ENCODE measurements at regions not wholly inside any gene's neighbourhood (a gene's known extent, or its start where the extent isn't known, plus 50 kb on each side); places are given as distances from the start of the nearest gene placed in this dataset.

GRCh38 chr3:159773706-159774105, 214.9 kb upstream of the IL12A start:
- no peak for DNase-seq
- H3K4me1 ChIP-seq = peaks cover 9% of the 10 kb centered on the region
- intact Hi-C loops (cut with DNase I) = no loop called here
- no peak overlapping the region for H3K27ac ChIP-seq
- TF ChIP-seq CTCF (IDR thresholded peaks at IDR 0.05) = no peak
- no peaks in the 10 kb centered on the region for H3K27me3 ChIP-seq (ENCODE audit: low read depth)
- no peak for ATAC-seq
- H3K36me3 ChIP-seq = no peaks in the 10 kb centered on the region
- no peak overlapping the region for H3K4me3 ChIP-seq
- H3K9me3 ChIP-seq = no peaks in the 10 kb centered on the region

- no peak overlapping the region for H3K27ac ChIP-seq
Observed at GRCh38 chr3:159775372-159775961, 213.2 kb upstream of the IL12A start.

GRCh38 chr3:159776779-159777178, 211.9 kb upstream of the IL12A start:
- ATAC-seq (no peak), DNase-seq (no peak)
- no peaks in the 10 kb centered on the region for H3K9me3 ChIP-seq
- H3K27ac ChIP-seq = no peak overlapping the region
- no peak overlapping the region for H3K4me3 ChIP-seq
- intact Hi-C loops (cut with DNase I) = no loop called here
- H3K36me3 ChIP-seq = no peaks in the 10 kb centered on the region
- no peak for TF ChIP-seq CTCF (IDR thresholded peaks at IDR 0.05)
- H3K27me3 ChIP-seq (ENCODE audit: low read depth) = no peaks in the 10 kb centered on the region
- H3K4me1 ChIP-seq = peaks cover 9% of the 10 kb centered on the region

More at GRCh38 chr3:159775372-159775961, 213.2 kb upstream of the IL12A start:
- intact Hi-C loops (cut with DNase I) = no loop called here
- ATAC-seq (peak; percentile 70 to 72), DNase-seq (no peak)
- Histone ChIP-seq H3K9me3 (no peaks in the 10 kb centered on the region), H3K4me3 (no peak overlapping the region), H3K4me1 (peaks cover 9% of the 10 kb centered on the region), H3K27me3 (ENCODE audit: low read depth) (no peaks in the 10 kb centered on the region), H3K36me3 (no peaks in the 10 kb centered on the region)
- no peak for TF ChIP-seq CTCF (IDR thresholded peaks at IDR 0.05)

- no peaks in the 10 kb centered on the region for H3K27me3 ChIP-seq (ENCODE audit: low read depth)
- intact Hi-C loops (cut with DNase I) = no loop called here
- no peaks in the 10 kb centered on the region for H3K36me3 ChIP-seq
- ATAC-seq (no peak), DNase-seq (no peak)
- H3K4me3 ChIP-seq = no peak overlapping the region
- peaks cover 9% of the 10 kb centered on the region for H3K4me1 ChIP-seq
- TF ChIP-seq CTCF (IDR thresholded peaks at IDR 0.05) = no peak
- H3K9me3 ChIP-seq = no peaks in the 10 kb centered on the region
- no peak overlapping the region for H3K27ac ChIP-seq
Observed at GRCh38 chr3:159779883-159780282, 208.8 kb upstream of the IL12A start.

- ATAC-seq (no peak), DNase-seq (no peak)
- Histone ChIP-seq H3K27ac (no peak overlapping the region), H3K4me3 (no peak overlapping the region), H3K9me3 (no peaks in the 10 kb centered on the region), H3K36me3 (no peaks in the 10 kb centered on the region), H3K4me1 (no peaks in the 10 kb centered on the region), H3K27me3 (ENCODE audit: low read depth) (no peaks in the 10 kb centered on the region)
- intact Hi-C loops (cut with DNase I) = no loop called here
- no peak for TF ChIP-seq CTCF (IDR thresholded peaks at IDR 0.05)
Observed at GRCh38 chr3:159781867-159782266, 206.8 kb upstream of the IL12A start.
